Endothelial cell of umbilical vein (primary cell): ENCODE measurements at regions not wholly inside any gene's neighbourhood (a gene's known extent, or its start where the extent isn't known, plus 50 kb on each side); places are given as distances from the start of the nearest gene placed in this dataset.

ENCODE experiments used
- BruUV-seq: library from RNA; stranded (reverse); fragments of 400-500 nt; replicated peaks from 2 replicates; lab custom pipeline; 2021; lab: Mats Ljungman, UMichigan
- CTCF ChIA-PET: fragments of 300-600, 350-600 bp; sonication (Branson Sonifier 250); formaldehyde crosslinking; loops from one replicate; lab custom pipeline; 2021; ENCODE audit warnings: antibody characterized with exemption, inconsistent platforms; lab: Charles Lee
- POLR2A ChIA-PET: fragments of 300-600, 350-600 bp; sonication (Branson Sonifier 250); formaldehyde crosslinking; loops from one replicate; lab custom pipeline; 2021; ENCODE audit warnings: antibody characterized with exemption, inconsistent platforms; lab: Charles Lee
- DNase-seq: peaks from one replicate; pipeline ENCODE4 v3.0.0-alpha.2; 2011; ENCODE audit warnings: low read depth, low spot score
- FAIRE-seq: peaks from 2 replicates; lab custom pipeline; 2011; peaks lifted over from hg19 to GRCh38; lab: Jason Lieb, UNC
- H2AFZ ChIP-seq: 2 replicates; pipeline ENCODE4 v1.6.0; 2012; ENCODE audit warnings: low read depth, low read length, control low read depth, inconsistent platforms
- H3K27ac ChIP-seq: 2 replicates; pipeline ENCODE4 v1.5.1; 2011; ENCODE audit warnings: low read depth, mild to moderate bottlenecking, control low read depth, low read length, moderate library complexity; ENCODE audit not compliant: insufficient read depth
- H3K27me3 ChIP-seq, 2 experiments: 2 replicates each; pipeline versions ENCODE4 v1.6.0 to v1.6.1; 2011; ENCODE audit warnings: low read length in 2 of 2, mixed read lengths in 1 of 2; ENCODE audit not compliant: control insufficient read depth in 2 of 2, insufficient read depth in 2 of 2
- H3K36me3 ChIP-seq, 2 experiments: 2 replicates in 1 of 2; 3 replicates in 1 of 2; pipeline ENCODE4 v1.5.1; 2011; ENCODE audit warnings: low read length in 2 of 2, mild to moderate bottlenecking in 1 of 2, moderate library complexity in 1 of 2; ENCODE audit not compliant: control insufficient read depth in 2 of 2, insufficient read depth in 2 of 2; ENCODE audit errors: extremely low read depth in 1 of 2
- H3K4me1 ChIP-seq: 3 replicates; pipeline ENCODE4 v1.5.1; 2011; ENCODE audit warnings: mild to moderate bottlenecking, low read length; ENCODE audit not compliant: control insufficient read depth, insufficient read depth; ENCODE audit errors: extremely low read depth
- H3K4me2 ChIP-seq: 2 replicates; pipeline ENCODE4 v1.6.1; 2011; ENCODE audit warnings: low read length, control low read depth, mixed read lengths; ENCODE audit not compliant: insufficient read depth
- H3K4me3 ChIP-seq, 3 experiments: fragments of 200-600 bp in 1 of 3; sonication (generic), shearing (Covaris generic) in 1 of 3; replicated peaks in 1 of 3; 2 replicates each; pipeline ENCODE4 v1.5.1; 2011 to 2016; ENCODE audit warnings: control low read depth in 3 of 3, low read length in 3 of 3, mild to moderate bottlenecking in 2 of 3, inconsistent platforms in 1 of 3, low read depth in 1 of 3, moderate library complexity in 1 of 3; ENCODE audit not compliant: insufficient read depth in 1 of 3
- H3K79me2 ChIP-seq: 2 replicates; pipeline ENCODE4 v1.6.0; 2012; ENCODE audit warnings: low read length, inconsistent platforms; ENCODE audit not compliant: control insufficient read depth, insufficient read depth
- H3K9ac ChIP-seq: replicated peaks from 2 replicates; pipeline ENCODE3; 2011; ENCODE audit warnings: low read length, control low read depth; ENCODE audit not compliant: insufficient read depth; ENCODE audit errors: extremely low read depth
- H3K9me1 ChIP-seq: replicated peaks from 3 replicates; pipeline ENCODE4 v1.6.0; 2011; ENCODE audit warnings: mild to moderate bottlenecking, low read length; ENCODE audit not compliant: control insufficient read depth, insufficient read depth; ENCODE audit errors: extremely low read depth
- H3K9me3 ChIP-seq: replicated peaks from 2 replicates; pipeline ENCODE4 v1.5.1; 2012; ENCODE audit warnings: low read length, inconsistent platforms; ENCODE audit not compliant: control insufficient read depth, insufficient read depth
- H4K20me1 ChIP-seq: replicated peaks from 2 replicates; pipeline ENCODE3; 2011; ENCODE audit warnings: mild to moderate bottlenecking, low read length; ENCODE audit not compliant: control insufficient read depth, insufficient read depth; ENCODE audit errors: extremely low read depth
- CTCF ChIP-seq, 2 donors: IDR thresholded peaks; 1 replicate in 1 of 2; 2 replicates in 1 of 2; pipeline ENCODE4 v1.5.1; 2011; ENCODE audit warnings: low read length in 2 of 2, mild to moderate bottlenecking in 2 of 2, moderate library complexity in 2 of 2, control low read depth in 1 of 2, inconsistent platforms in 1 of 2, low read depth in 1 of 2; ENCODE audit not compliant: insufficient read depth in 1 of 2; ENCODE audit errors: extremely low read depth in 1 of 2
- EZH2 ChIP-seq: IDR thresholded peaks from 2 replicates; pipeline ENCODE4 v1.6.1; 2012; ENCODE audit warnings: borderline replicate concordance, low read depth, mild to moderate bottlenecking, moderate library complexity, low read length, inconsistent platforms; ENCODE audit not compliant: severe bottlenecking
- FOS ChIP-seq: IDR thresholded peaks from 2 replicates; pipeline ENCODE4 v1.6.1; 2011; ENCODE audit warnings: mild to moderate bottlenecking, low read length, moderate library complexity, borderline replicate concordance; ENCODE audit not compliant: insufficient read depth
- GATA2 ChIP-seq: IDR thresholded peaks from 2 replicates; pipeline ENCODE4 v1.7.0; 2011; ENCODE audit warnings: low read depth, mild to moderate bottlenecking, moderate library complexity, mixed read lengths, low read length; ENCODE audit not compliant: insufficient read length, insufficient read depth
- JUN ChIP-seq: IDR thresholded peaks from 2 replicates; pipeline ENCODE4 v1.6.1; 2011; ENCODE audit warnings: borderline replicate concordance, low read depth; ENCODE audit not compliant: insufficient read length, insufficient read depth
- MAX ChIP-seq: IDR thresholded peaks from 2 replicates; pipeline ENCODE4 v1.6.1; 2011; ENCODE audit not compliant: insufficient read depth, insufficient read length
- MYC ChIP-seq: IDR thresholded peaks from one replicate; pipeline ENCODE4 v1.6.1; 2011; ENCODE audit warnings: mild to moderate bottlenecking, low read depth, low read length
- POLR2A ChIP-seq: IDR thresholded peaks from 2 replicates; pipeline ENCODE4 v1.6.1; 2012; ENCODE audit warnings: low read depth, mild to moderate bottlenecking, control low read depth, low read length
- POLR2AphosphoS5 ChIP-seq: IDR thresholded peaks from 2 replicates; pipeline ENCODE4 v1.6.1; 2012; ENCODE audit warnings: low read depth, mild to moderate bottlenecking, control low read depth, low read length, moderate library complexity; ENCODE audit not compliant: insufficient read depth
- dilution Hi-C: fragments of 300-500 bp; cut with MboI; formaldehyde crosslinking; loops from one replicate; pipeline ENCODE4 v1.15.0; 2019; ENCODE audit warnings: low sequenced_read_pairs; ENCODE audit not compliant: extremely low pct_ligation_motif_present
- intact Hi-C: fragments of 100-400 bp; cut with micrococcal nuclease; formaldehyde crosslinking; loops from one replicate; pipeline ENCODE4 v1.10.0; 2022

GRCh38 chr2:14756122-14756541 lies 123.6 kb downstream of the LRATD1 start:
- H2AFZ ChIP-seq, result no peak overlapping the region
- no peaks in the 10 kb centered on the region for H3K27me3 ChIP-seq
- TF ChIP-seq MYC, result no peak
- no peak for TF ChIP-seq JUN
- TF ChIP-seq CTCF (IDR thresholded peaks at IDR 0.05; ENCODE audit: extremely low read depth in 1 of 2, insufficient read depth in 1 of 2, low read depth in 1 of 2, low read length in 2 of 2), result no peak
- no peak for TF ChIP-seq MAX
- TF ChIP-seq EZH2, result no peak
- no peak for TF ChIP-seq POLR2A
- TF ChIP-seq GATA2, result no peak
- no peak for TF ChIP-seq FOS
- no peak for TF ChIP-seq POLR2AphosphoS5
- ChIA-PET CTCF (no interaction called here), POLR2A (interaction anchor here (0.7 kb wide), 1 partner anchor 9 kb away, joined by 3 read pairs; no protein-coding TSS in a partner anchor)
- H3K27ac ChIP-seq, result no peak overlapping the region
- dilution Hi-C loops, result no loop called here
- H3K9me3 ChIP-seq, result peaks cover 2% of the 10 kb centered on the region
- no peaks in the 10 kb centered on the region for H3K79me2 ChIP-seq
- H3K4me3 ChIP-seq, result no peak overlapping the region
- H3K9me1 ChIP-seq, result no peaks in the 10 kb centered on the region
- no TSS peak for BruUV-seq
- H3K36me3 ChIP-seq, result no peaks in the 10 kb centered on the region
- H3K4me1 ChIP-seq, result no peaks in the 10 kb centered on the region
- intact Hi-C loops, result no loop called here
- DNase-seq (no peak), FAIRE-seq (no peak)
- no peak overlapping the region for H3K9ac ChIP-seq
- no peak overlapping the region for H3K4me2 ChIP-seq
- H4K20me1 ChIP-seq, result no peaks in the 10 kb centered on the region
